HG03159 (cell line): ENCODE measurements at regions not wholly inside any gene's neighbourhood (a gene's known extent, or its start where the extent isn't known, plus 50 kb on each side); places are given as distances from the start of the nearest gene placed in this dataset.

Experiments used
- ATAC-seq: cut with Tn5 transposase; IDR thresholded peaks from one replicate; pipeline ENCODE4 v1.9.1; 2021; ENCODE audit warnings: mild to moderate bottlenecking, moderate library complexity; ENCODE audit not compliant: unreplicated experiment

GRCh38 chr14:89630101-89630829, 213.2 kb upstream of the FOXN3 start:
- no peak for ATAC-seq

- ATAC-seq = no peak
Observed at GRCh38 chr14:89629383-89629782, 212.3 kb upstream of the FOXN3 start.

GRCh38 chr14:89628521-89628920, 211.5 kb upstream of the FOXN3 start:
- ATAC-seq = no peak

- no peak for ATAC-seq
Observed at GRCh38 chr14:89626233-89626806, 209.3 kb upstream of the FOXN3 start.

GRCh38 chr14:89625731-89626232, 208.7 kb upstream of the FOXN3 start:
- no peak for ATAC-seq

- ATAC-seq = no peak
Observed at GRCh38 chr14:89625244-89625713, 208.2 kb upstream of the FOXN3 start.

- no peak for ATAC-seq
Observed at GRCh38 chr14:89624500-89625156, 207.6 kb upstream of the FOXN3 start.

- ATAC-seq = no peak
Observed at GRCh38 chr14:89621791-89622638, 205.0 kb upstream of the FOXN3 start.

- ATAC-seq = no peak
Observed at GRCh38 chr14:89621009-89621421, 204.0 kb upstream of the FOXN3 start.

GRCh38 chr14:89620436-89620835, 203.4 kb upstream of the FOXN3 start:
- ATAC-seq = no peak

- no peak for ATAC-seq
Observed at GRCh38 chr14:89619596-89619995, 202.6 kb upstream of the FOXN3 start.

- peak; percentile 59 for ATAC-seq
Observed at GRCh38 chr14:89618811-89619551, 201.9 kb upstream of the FOXN3 start.

GRCh38 chr14:89618330-89618708, 201.3 kb upstream of the FOXN3 start:
- ATAC-seq = no peak

GRCh38 chr14:89617481-89618329, 200.7 kb upstream of the FOXN3 start:
- ATAC-seq = peak; percentile 18

GRCh38 chr14:89616852-89617341, 199.9 kb upstream of the FOXN3 start:
- ATAC-seq = peak; percentile 48

GRCh38 chr14:89616425-89616824, 199.4 kb upstream of the FOXN3 start:
- no peak for ATAC-seq

GRCh38 chr14:89615421-89615820, 198.4 kb upstream of the FOXN3 start:
- ATAC-seq = no peak

- no peak for ATAC-seq
Observed at GRCh38 chr14:89614009-89614691, 197.1 kb upstream of the FOXN3 start.
